SK-N-SH treated with all-trans-retinoic acid at 6 μM for 48 hours (cell line): ENCODE measurements at regions not wholly inside any gene's neighbourhood (a gene's known extent, or its start where the extent isn't known, plus 50 kb on each side); places are given as distances from the start of the nearest gene placed in this dataset.

ENCODE experiments used
- ATAC-seq: fragments of 200-7000 bp; cut with Tn5 transposase; 3 replicates; pipeline ENCODE4 v1.9.1; 2020; ENCODE audit warnings: mild to moderate bottlenecking, moderate library complexity
- ARNTL ChIP-seq: fragments of 450-650 bp; formaldehyde crosslinking; IDR thresholded peaks from 2 replicates; pipeline ENCODE4 v1.5.0; 2020; ENCODE audit warnings: low read depth, mild to moderate bottlenecking, moderate library complexity, borderline replicate concordance
- BACH2 ChIP-seq: fragments of 250-450 bp; sonication (Bioruptor Pico); IDR thresholded peaks from 2 replicates; pipeline ENCODE4 v1.9.0; 2021; ENCODE audit warnings: mild to moderate bottlenecking, borderline replicate concordance
- CSDC2 ChIP-seq: fragments of 250-450 bp; sonication (Bioruptor Pico); IDR thresholded peaks from 2 replicates; pipeline ENCODE4 v1.5.0; 2020; ENCODE audit warnings: mild to moderate bottlenecking, moderate library complexity
- ESRRG ChIP-seq: fragments of 250-450 bp; sonication (Bioruptor Pico); IDR thresholded peaks from 2 replicates; pipeline ENCODE4 v1.6.1; 2021; ENCODE audit warnings: mild to moderate bottlenecking
- GLIS3 ChIP-seq: fragments of 250-450 bp; sonication (Bioruptor Pico); IDR thresholded peaks from 2 replicates; pipeline ENCODE4 v1.5.0; 2020; ENCODE audit warnings: mild to moderate bottlenecking, moderate library complexity
- ISL1 ChIP-seq: fragments of 250-450 bp; sonication (Bioruptor Pico); IDR thresholded peaks from 2 replicates; pipeline ENCODE4 v2.1.2; 2022; ENCODE audit warnings: mild to moderate bottlenecking, moderate library complexity
- OSR1 ChIP-seq: fragments of 250-450 bp; sonication (Bioruptor Pico); IDR thresholded peaks from 2 replicates; pipeline ENCODE4 v1.8.0; 2022; ENCODE audit warnings: moderate library complexity, mild to moderate bottlenecking, inconsistent platforms
- PPARA ChIP-seq: fragments of 250-450 bp; sonication (Bioruptor Pico); IDR thresholded peaks from 2 replicates; pipeline ENCODE4 v1.5.0; 2020; ENCODE audit warnings: mild to moderate bottlenecking, borderline replicate concordance
- SNAI2 ChIP-seq: fragments of 250-450 bp; sonication (Bioruptor Pico); IDR thresholded peaks from 2 replicates; pipeline ENCODE4 v1.5.0; 2020; ENCODE audit warnings: mild to moderate bottlenecking, moderate library complexity
- TCF4 ChIP-seq: fragments of 250-450 bp; sonication (Bioruptor Pico); IDR thresholded peaks from 2 replicates; pipeline ENCODE4 v1.8.0; 2021; ENCODE audit warnings: mild to moderate bottlenecking, moderate library complexity, borderline replicate concordance
- TOX ChIP-seq: fragments of 250-450 bp; sonication (Bioruptor Pico); IDR thresholded peaks from 2 replicates; pipeline ENCODE4 v1.8.0; 2021; ENCODE audit warnings: mild to moderate bottlenecking, moderate library complexity, borderline replicate concordance
- TSHZ2 ChIP-seq: fragments of 250-450 bp; sonication (Bioruptor Pico); IDR thresholded peaks from 2 replicates; pipeline ENCODE4 v1.5.0; 2020; ENCODE audit warnings: mild to moderate bottlenecking, moderate library complexity
- ZC3H10 ChIP-seq: fragments of 250-450 bp; sonication (Bioruptor Pico); IDR thresholded peaks from 2 replicates; pipeline ENCODE4 v1.5.1; 2021; ENCODE audit warnings: mild to moderate bottlenecking, moderate library complexity
- ZFP3 ChIP-seq: fragments of 250-450 bp; sonication (Bioruptor Pico); IDR thresholded peaks from 2 replicates; pipeline ENCODE4 v1.5.0; 2020; ENCODE audit warnings: mild to moderate bottlenecking, moderate library complexity
- ZFP30 ChIP-seq: fragments of 450-650 bp; formaldehyde crosslinking; IDR thresholded peaks from 2 replicates; pipeline ENCODE4 v1.5.0; 2022; ENCODE audit warnings: mild to moderate bottlenecking, moderate library complexity
- ZNF565 ChIP-seq: fragments of 450-650 bp; formaldehyde crosslinking; conservative IDR thresholded peaks from 2 replicates; pipeline ENCODE4 v1.5.0; 2020; ENCODE audit warnings: low read depth, mild to moderate bottlenecking, moderate library complexity
- ZNF70 ChIP-seq: fragments of 450-650 bp; formaldehyde crosslinking; IDR thresholded peaks from 2 replicates; pipeline ENCODE4 v1.5.0; 2020; ENCODE audit warnings: mild to moderate bottlenecking, moderate library complexity
- TF ChIP-seq, protein P1 (sequence below): fragments of 250-450 bp; sonication (Bioruptor Pico); IDR thresholded peaks from 2 replicates; pipeline ENCODE4 v1.8.0; 2020; ENCODE audit warnings: mild to moderate bottlenecking, moderate library complexity, borderline replicate concordance
- TF ChIP-seq, protein P2 (sequence below): fragments of 250-450 bp; sonication (Bioruptor Pico); IDR thresholded peaks from 2 replicates; pipeline ENCODE4 v1.5.1; 2021; ENCODE audit warnings: mild to moderate bottlenecking, moderate library complexity
- TF ChIP-seq, protein P3 (sequence below): fragments of 250-450 bp; sonication (Bioruptor Pico); IDR thresholded peaks from 2 replicates; pipeline ENCODE4 v1.5.1; 2020; ENCODE audit warnings: low read depth, mild to moderate bottlenecking, moderate library complexity
- TF ChIP-seq, protein P4 (sequence below): fragments of 250-450 bp; sonication (Bioruptor Pico); IDR thresholded peaks from 2 replicates; pipeline ENCODE4 v1.8.0; 2021; ENCODE audit warnings: low read depth, mild to moderate bottlenecking, moderate library complexity, borderline replicate concordance

GRCh38 chrX:38992441-38993096, 191.3 kb downstream of the MID1IP1 start:
- ATAC-seq = no peak
- no peak for TF ChIP-seq BACH2 (CRISPR knock-in tag)
- TF ChIP-seq GLIS3 (CRISPR knock-in tag) = no peak
- TF ChIP-seq ZFP30 (CRISPR knock-in tag) = no peak
- TF ChIP-seq PPARA (CRISPR knock-in tag) = no peak
- TF ChIP-seq CSDC2 (CRISPR knock-in tag) = no peak
- TF ChIP-seq, protein P1, sequence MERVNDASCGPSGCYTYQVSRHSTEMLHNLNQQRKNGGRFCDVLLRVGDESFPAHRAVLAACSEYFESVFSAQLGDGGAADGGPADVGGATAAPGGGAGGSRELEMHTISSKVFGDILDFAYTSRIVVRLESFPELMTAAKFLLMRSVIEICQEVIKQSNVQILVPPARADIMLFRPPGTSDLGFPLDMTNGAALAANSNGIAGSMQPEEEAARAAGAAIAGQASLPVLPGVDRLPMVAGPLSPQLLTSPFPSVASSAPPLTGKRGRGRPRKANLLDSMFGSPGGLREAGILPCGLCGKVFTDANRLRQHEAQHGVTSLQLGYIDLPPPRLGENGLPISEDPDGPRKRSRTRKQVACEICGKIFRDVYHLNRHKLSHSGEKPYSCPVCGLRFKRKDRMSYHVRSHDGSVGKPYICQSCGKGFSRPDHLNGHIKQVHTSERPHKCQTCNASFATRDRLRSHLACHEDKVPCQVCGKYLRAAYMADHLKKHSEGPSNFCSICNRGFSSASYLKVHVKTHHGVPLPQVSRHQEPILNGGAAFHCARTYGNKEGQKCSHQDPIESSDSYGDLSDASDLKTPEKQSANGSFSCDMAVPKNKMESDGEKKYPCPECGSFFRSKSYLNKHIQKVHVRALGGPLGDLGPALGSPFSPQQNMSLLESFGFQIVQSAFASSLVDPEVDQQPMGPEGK (CRISPR knock-in tag) = no peak
- TF ChIP-seq TOX (CRISPR knock-in tag) = no peak
- TF ChIP-seq ARNTL = no peak
- no peak for TF ChIP-seq ISL1 (CRISPR knock-in tag)
- TF ChIP-seq SNAI2 (CRISPR knock-in tag) = no peak
- TF ChIP-seq ZFP3 (CRISPR knock-in tag) = no peak
- TF ChIP-seq, protein P2, sequence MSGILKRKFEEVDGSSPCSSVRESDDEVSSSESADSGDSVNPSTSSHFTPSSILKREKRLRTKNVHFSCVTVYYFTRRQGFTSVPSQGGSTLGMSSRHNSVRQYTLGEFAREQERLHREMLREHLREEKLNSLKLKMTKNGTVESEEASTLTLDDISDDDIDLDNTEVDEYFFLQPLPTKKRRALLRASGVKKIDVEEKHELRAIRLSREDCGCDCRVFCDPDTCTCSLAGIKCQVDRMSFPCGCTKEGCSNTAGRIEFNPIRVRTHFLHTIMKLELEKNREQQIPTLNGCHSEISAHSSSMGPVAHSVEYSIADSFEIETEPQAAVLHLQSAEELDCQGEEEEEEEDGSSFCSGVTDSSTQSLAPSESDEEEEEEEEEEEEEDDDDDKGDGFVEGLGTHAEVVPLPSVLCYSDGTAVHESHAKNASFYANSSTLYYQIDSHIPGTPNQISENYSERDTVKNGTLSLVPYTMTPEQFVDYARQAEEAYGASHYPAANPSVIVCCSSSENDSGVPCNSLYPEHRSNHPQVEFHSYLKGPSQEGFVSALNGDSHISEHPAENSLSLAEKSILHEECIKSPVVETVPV (CRISPR knock-in tag) = no peak
- TF ChIP-seq, protein P3, sequence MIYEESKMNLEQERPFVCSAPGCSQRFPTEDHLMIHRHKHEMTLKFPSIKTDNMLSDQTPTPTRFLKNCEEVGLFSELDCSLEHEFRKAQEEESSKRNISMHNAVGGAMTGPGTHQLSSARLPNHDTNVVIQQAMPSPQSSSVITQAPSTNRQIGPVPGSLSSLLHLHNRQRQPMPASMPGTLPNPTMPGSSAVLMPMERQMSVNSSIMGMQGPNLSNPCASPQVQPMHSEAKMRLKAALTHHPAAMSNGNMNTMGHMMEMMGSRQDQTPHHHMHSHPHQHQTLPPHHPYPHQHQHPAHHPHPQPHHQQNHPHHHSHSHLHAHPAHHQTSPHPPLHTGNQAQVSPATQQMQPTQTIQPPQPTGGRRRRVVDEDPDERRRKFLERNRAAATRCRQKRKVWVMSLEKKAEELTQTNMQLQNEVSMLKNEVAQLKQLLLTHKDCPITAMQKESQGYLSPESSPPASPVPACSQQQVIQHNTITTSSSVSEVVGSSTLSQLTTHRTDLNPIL (CRISPR knock-in tag) = no peak
- TF ChIP-seq ESRRG = no peak
- TF ChIP-seq ZNF565 (CRISPR knock-in tag) = no peak
- TF ChIP-seq TCF4 = no peak
- TF ChIP-seq, protein P4, sequence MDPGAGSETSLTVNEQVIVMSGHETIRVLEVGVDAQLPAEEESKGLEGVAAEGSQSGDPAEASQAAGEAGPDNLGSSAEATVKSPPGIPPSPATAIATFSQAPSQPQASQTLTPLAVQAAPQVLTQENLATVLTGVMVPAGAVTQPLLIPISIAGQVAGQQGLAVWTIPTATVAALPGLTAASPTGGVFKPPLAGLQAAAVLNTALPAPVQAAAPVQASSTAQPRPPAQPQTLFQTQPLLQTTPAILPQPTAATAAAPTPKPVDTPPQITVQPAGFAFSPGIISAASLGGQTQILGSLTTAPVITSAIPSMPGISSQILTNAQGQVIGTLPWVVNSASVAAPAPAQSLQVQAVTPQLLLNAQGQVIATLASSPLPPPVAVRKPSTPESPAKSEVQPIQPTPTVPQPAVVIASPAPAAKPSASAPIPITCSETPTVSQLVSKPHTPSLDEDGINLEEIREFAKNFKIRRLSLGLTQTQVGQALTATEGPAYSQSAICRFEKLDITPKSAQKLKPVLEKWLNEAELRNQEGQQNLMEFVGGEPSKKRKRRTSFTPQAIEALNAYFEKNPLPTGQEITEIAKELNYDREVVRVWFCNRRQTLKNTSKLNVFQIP (CRISPR knock-in tag) = no peak
- no peak for TF ChIP-seq OSR1
- no peak for TF ChIP-seq ZC3H10 (CRISPR knock-in tag)

DNA sequence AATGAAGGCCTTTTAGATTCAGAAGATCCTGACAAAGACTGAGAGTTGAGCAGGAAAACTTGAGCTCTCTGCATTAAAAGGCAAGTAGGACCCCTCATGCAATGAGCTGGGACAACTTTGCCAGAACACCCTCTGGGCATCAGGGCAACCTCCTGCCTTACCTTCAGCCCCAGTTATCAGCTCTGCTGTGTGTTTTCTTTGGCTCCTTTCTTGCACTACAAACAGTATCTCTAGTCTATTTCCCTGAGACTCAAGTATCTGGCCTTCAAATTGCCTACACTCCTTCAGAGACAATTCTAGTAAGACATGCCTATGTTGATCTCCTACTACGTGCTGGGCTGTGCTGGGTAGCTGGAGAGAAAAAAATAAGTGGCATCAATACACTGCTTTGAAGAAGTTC, 192.2 kb downstream of the MID1IP1 start:
- TF ChIP-seq ISL1 (CRISPR knock-in tag) = no peak
- no peak for TF ChIP-seq OSR1
- no peak for TF ChIP-seq SNAI2 (CRISPR knock-in tag)
- no peak for TF ChIP-seq GLIS3 (CRISPR knock-in tag)
- TF ChIP-seq, protein P1 (CRISPR knock-in tag) = no peak
- TF ChIP-seq, protein P3 (CRISPR knock-in tag) = no peak
- no peak for TF ChIP-seq ESRRG
- no peak for TF ChIP-seq ARNTL
- no peak for TF ChIP-seq ZNF565 (CRISPR knock-in tag)
- TF ChIP-seq ZNF70 (CRISPR knock-in tag) = no peak
- ATAC-seq = no peak

- no peak for TF ChIP-seq GLIS3 (CRISPR knock-in tag)
- no peak for TF ChIP-seq TSHZ2 (CRISPR knock-in tag)
- no peak for TF ChIP-seq ZNF565 (CRISPR knock-in tag)
- no peak for TF ChIP-seq SNAI2 (CRISPR knock-in tag)
- TF ChIP-seq TCF4 = no peak
- no peak for TF ChIP-seq ISL1 (CRISPR knock-in tag)
- TF ChIP-seq ZC3H10 (CRISPR knock-in tag) = no peak
- no peak for TF ChIP-seq BACH2 (CRISPR knock-in tag)
These were observed 197.8 kb downstream of the MID1IP1 start for GRCh38 chrX:38999099-38999498.

More at GRCh38 chrX:38999099-38999498, 197.8 kb downstream of the MID1IP1 start:
- no peak for ATAC-seq
